Fibroblast of lung (primary cell): ENCODE measurements at regions not wholly inside any gene's neighbourhood (a gene's known extent, or its start where the extent isn't known, plus 50 kb on each side); places are given as distances from the start of the nearest gene placed in this dataset.

Source experiments
- EZH2 ChIP-seq: IDR thresholded peaks from 2 replicates; pipeline ENCODE4 v1.5.1; 2012; ENCODE audit warnings: low read length, control low read depth, mild to moderate bottlenecking; ENCODE audit errors: missing control alignments
- TF ChIP-seq, protein P1 (sequence below), 2 donors: IDR thresholded peaks in 1 of 2; conservative IDR thresholded peaks in 1 of 2; 1 replicate in 1 of 2; 2 replicates in 1 of 2; pipeline ENCODE4 v1.5.1; 2011 to 2012; ENCODE audit warnings: low read length in 2 of 2, control low read depth in 1 of 2, inconsistent platforms in 1 of 2, low read depth in 1 of 2, mild to moderate bottlenecking in 1 of 2

DNA sequence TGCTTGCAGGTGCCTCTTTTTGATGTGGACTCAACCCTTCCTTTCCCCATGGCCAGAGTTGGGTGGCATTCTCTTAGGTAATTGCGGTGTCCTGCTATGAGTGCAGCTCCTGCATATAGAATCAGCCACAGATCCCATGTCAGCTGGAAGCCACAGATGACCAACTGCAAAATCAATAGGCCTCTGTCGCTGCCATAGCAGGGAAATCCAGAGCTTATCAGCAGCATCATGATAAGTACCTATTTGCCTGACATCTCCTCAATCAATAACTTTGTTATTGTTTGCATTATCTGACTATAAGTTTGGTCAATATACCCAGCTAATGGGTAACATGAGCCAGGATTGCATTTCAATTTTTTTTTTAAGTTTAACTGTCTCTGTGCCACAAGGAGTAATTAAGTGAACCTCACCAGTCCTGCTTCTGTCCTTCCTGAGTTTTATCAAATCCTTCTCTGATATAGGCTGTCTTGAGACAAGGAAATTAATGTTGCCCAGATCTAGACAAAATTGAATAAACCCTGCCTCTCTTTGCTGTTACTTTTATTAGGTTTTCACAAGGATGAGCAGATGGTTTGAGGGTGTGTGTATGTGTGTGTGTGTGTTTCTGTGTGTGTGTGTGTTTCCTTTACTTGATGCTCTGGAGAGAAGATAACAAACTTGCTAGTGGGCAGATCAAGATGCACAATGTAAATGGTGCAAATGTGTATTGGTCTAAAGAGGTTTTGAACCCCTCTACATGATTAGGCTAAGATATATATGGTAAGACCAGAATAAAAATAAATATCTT, 59.6 kb upstream of the CREB1 start:
- TF ChIP-seq, protein P1, sequence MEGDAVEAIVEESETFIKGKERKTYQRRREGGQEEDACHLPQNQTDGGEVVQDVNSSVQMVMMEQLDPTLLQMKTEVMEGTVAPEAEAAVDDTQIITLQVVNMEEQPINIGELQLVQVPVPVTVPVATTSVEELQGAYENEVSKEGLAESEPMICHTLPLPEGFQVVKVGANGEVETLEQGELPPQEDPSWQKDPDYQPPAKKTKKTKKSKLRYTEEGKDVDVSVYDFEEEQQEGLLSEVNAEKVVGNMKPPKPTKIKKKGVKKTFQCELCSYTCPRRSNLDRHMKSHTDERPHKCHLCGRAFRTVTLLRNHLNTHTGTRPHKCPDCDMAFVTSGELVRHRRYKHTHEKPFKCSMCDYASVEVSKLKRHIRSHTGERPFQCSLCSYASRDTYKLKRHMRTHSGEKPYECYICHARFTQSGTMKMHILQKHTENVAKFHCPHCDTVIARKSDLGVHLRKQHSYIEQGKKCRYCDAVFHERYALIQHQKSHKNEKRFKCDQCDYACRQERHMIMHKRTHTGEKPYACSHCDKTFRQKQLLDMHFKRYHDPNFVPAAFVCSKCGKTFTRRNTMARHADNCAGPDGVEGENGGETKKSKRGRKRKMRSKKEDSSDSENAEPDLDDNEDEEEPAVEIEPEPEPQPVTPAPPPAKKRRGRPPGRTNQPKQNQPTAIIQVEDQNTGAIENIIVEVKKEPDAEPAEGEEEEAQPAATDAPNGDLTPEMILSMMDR (conservative IDR thresholded peaks at IDR 0.05 in 1 of 2, IDR thresholded peaks at IDR 0.05 in 1 of 2; ENCODE audit: low read depth in 1 of 2, low read length in 2 of 2), result no peak
- TF ChIP-seq EZH2, result no peak
